Mesothelial cell of epicardium (in vitro differentiated cells): ENCODE measurements at regions not wholly inside any gene's neighbourhood (a gene's known extent, or its start where the extent isn't known, plus 50 kb on each side); places are given as distances from the start of the nearest gene placed in this dataset.

Source experiments
- DNase-seq, 2 experiments: peaks; one replicate each; pipeline ENCODE4 v3.0.0; 2021; ENCODE audit warnings: low spot score in 2 of 2; ENCODE audit not compliant: unreplicated experiment in 2 of 2
- H3K27ac Mint-ChIP-seq: 2 replicates; pipeline ENCODE4 v1.8.0; 2021; ENCODE audit warnings: mixed read lengths
- H3K27me3 Mint-ChIP-seq: 2 replicates; pipeline ENCODE4 v1.8.0; 2021; ENCODE audit warnings: low read depth, mixed read lengths
- H3K36me3 Mint-ChIP-seq: 2 replicates; pipeline ENCODE4 v1.8.0; 2021; ENCODE audit warnings: mixed read lengths
- H3K4me1 Mint-ChIP-seq: 2 replicates; pipeline ENCODE4 v1.8.0; 2021; ENCODE audit warnings: mixed read lengths
- H3K4me3 Mint-ChIP-seq: 2 replicates; pipeline ENCODE4 v1.8.0; 2021; ENCODE audit warnings: mild to moderate bottlenecking, moderate library complexity, mixed read lengths
- H3K9me3 Mint-ChIP-seq: 2 replicates; pipeline ENCODE4 v1.8.0; 2021; ENCODE audit warnings: mixed read lengths
- TF ChIP-seq, protein P1 (sequence below): fragments of 200-600 bp; sonication (generic); IDR thresholded peaks from one replicate; pipeline ENCODE4 v1.5.0; 2021; ENCODE audit warnings: antibody characterized with exemption; ENCODE audit not compliant: unreplicated experiment

DNA sequence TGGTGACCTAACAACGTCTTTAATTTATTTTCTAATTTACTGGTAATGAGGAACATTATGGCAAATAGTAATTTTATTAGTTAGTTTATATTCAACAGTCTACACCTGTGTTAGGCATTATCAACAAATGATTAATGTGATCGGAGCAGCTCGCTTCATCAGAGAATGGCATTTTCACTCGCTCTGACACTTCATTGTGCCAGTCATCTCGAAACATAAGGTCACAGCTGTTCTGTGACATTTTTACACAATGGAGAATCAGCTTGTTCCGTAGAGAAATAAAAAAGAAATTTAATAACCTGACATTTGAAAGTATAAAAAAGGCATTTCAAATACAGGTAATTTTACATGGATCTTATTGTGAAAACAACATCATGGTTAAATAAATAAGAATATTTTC is 858.4 kb downstream of the SLITRK6 start:
- Mint-ChIP-seq H3K36me3 (no peaks in the 10 kb centered on the region), H3K4me3 (no peak overlapping the region), H3K27me3 (no peaks in the 10 kb centered on the region), H3K4me1 (no peaks in the 10 kb centered on the region), H3K9me3 (peaks cover 8% of the 10 kb centered on the region), H3K27ac (no peak overlapping the region)
- TF ChIP-seq, protein P1, sequence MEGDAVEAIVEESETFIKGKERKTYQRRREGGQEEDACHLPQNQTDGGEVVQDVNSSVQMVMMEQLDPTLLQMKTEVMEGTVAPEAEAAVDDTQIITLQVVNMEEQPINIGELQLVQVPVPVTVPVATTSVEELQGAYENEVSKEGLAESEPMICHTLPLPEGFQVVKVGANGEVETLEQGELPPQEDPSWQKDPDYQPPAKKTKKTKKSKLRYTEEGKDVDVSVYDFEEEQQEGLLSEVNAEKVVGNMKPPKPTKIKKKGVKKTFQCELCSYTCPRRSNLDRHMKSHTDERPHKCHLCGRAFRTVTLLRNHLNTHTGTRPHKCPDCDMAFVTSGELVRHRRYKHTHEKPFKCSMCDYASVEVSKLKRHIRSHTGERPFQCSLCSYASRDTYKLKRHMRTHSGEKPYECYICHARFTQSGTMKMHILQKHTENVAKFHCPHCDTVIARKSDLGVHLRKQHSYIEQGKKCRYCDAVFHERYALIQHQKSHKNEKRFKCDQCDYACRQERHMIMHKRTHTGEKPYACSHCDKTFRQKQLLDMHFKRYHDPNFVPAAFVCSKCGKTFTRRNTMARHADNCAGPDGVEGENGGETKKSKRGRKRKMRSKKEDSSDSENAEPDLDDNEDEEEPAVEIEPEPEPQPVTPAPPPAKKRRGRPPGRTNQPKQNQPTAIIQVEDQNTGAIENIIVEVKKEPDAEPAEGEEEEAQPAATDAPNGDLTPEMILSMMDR = no peak
- DNase-seq = no peak

DNA sequence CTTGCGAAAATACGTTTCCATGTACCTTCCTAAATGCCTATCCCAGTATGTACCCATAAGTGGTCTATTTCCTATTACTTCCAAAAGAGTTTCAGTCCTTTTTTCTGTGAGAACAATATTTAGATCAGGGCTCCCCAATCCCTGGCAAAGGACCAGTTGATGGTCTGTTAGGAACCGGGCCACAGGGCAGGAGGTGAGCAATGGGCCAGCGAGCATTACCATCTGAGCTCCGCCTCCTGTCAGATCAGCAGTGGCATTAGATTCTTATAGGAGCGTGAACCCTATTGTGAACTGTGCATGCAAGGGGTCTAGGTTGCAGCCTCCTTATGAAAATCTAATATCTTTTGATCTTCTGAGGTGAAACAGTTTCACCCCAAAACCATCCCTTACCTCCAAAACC is 859.1 kb downstream of the SLITRK6 start:
- Mint-ChIP-seq H3K36me3 (no peaks in the 10 kb centered on the region), H3K9me3 (peaks cover 5% of the 10 kb centered on the region), H3K27ac (no peak overlapping the region), H3K4me1 (no peaks in the 10 kb centered on the region), H3K4me3 (no peak overlapping the region), H3K27me3 (no peaks in the 10 kb centered on the region)
- no peak for DNase-seq
- TF ChIP-seq, protein P1 = no peak

DNA sequence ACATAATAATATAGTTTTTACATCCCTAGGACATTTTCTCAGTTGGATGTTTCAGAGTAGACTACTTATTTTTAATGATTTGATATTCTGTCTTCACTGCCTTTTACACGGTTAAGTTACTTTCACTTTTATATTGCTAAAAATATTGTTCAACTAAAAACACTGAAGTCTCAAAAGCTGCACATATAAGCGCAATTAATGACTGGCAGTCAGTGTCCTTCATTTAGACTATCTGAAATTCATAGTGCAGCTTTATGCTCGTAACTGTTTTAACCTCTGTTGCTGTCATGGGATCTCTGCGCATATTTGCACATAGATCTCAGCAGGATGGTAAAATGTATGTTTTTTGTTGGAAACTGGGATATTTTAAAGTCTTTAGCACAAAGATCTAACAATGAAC is 864.3 kb downstream of the SLITRK6 start:
- no peak overlapping the region for H3K27ac Mint-ChIP-seq
- H3K4me1 Mint-ChIP-seq = peaks cover 14% of the 10 kb centered on the region
- no peak for DNase-seq
- H3K36me3 Mint-ChIP-seq = no peaks in the 10 kb centered on the region
- no peaks in the 10 kb centered on the region for H3K9me3 Mint-ChIP-seq
- TF ChIP-seq, protein P1 = no peak
- H3K27me3 Mint-ChIP-seq = no peaks in the 10 kb centered on the region
- no peak overlapping the region for H3K4me3 Mint-ChIP-seq

DNA sequence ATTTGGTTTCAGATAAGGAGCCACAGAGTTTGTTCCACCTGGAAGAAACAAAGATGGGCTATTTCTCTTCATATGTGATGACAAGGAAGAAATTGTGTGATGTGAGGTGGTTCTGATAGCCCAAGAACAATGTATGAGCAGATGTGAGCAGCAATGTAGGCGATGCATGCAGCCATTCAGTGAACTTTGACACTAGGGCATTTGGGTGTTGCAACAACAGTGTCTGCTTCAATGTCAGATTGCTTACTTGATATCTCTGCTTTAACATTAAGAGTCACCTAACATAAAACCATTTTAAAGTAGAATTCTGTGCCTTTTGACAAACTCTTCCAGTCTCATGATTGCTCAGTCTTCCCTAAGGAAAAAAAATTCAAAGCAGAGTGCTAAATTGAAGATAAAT is 865.4 kb downstream of the SLITRK6 start:
- Mint-ChIP-seq H3K27ac (no peak overlapping the region), H3K9me3 (peaks cover 5% of the 10 kb centered on the region), H3K27me3 (no peaks in the 10 kb centered on the region), H3K4me1 (peaks cover 14% of the 10 kb centered on the region), H3K4me3 (no peak overlapping the region), H3K36me3 (no peaks in the 10 kb centered on the region)
- TF ChIP-seq, protein P1 = no peak
- DNase-seq = no peak

DNA sequence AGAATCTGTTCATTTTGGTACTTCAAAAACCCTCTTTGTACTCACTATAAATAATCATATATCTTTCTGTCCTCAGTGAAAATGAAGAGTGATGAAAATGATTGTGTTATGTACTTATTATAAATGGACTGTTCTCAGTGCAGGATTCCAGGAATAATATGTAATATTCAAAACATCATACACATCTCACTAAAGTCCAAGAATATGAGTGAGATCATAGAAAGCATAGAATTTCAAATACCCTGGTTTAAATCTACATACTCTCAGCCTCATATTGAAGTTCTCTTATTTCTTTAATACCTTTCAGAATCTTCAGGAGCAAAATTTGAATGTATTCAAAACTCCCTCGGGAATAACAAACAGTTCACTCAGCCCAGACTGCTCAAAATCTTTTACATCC is 868.0 kb downstream of the SLITRK6 start:
- Mint-ChIP-seq H3K4me3 (no peak overlapping the region), H3K27me3 (no peaks in the 10 kb centered on the region), H3K4me1 (peaks cover 14% of the 10 kb centered on the region), H3K9me3 (peaks cover 6% of the 10 kb centered on the region), H3K36me3 (no peaks in the 10 kb centered on the region), H3K27ac (no peak overlapping the region)
- TF ChIP-seq, protein P1 = no peak
- no peak for DNase-seq
